Endodermal cell (in vitro differentiated cells): ENCODE measurements at regions not wholly inside any gene's neighbourhood (a gene's known extent, or its start where the extent isn't known, plus 50 kb on each side); places are given as distances from the start of the nearest gene placed in this dataset.

Experiments
- DNase-seq: peaks from one replicate; pipeline ENCODE4 v3.0.0-alpha.2; 2017
- H3K27ac ChIP-seq: 2 replicates; pipeline ENCODE4 v1.5.1; 2013; ENCODE audit warnings: mild to moderate bottlenecking, low read depth, low read length, moderate library complexity
- H3K27me3 ChIP-seq: 2 replicates; pipeline ENCODE4 v1.6.1; 2013; ENCODE audit warnings: mild to moderate bottlenecking, low read length, moderate library complexity; ENCODE audit not compliant: insufficient read depth, control insufficient read depth, poor library complexity, severe bottlenecking
- H3K36me3 ChIP-seq: 2 replicates; pipeline ENCODE4 v1.7.0; 2013; ENCODE audit warnings: mild to moderate bottlenecking, low read length, moderate library complexity; ENCODE audit not compliant: control insufficient read depth, insufficient read depth
- H3K4me1 ChIP-seq: one replicate; pipeline ENCODE4 v1.7.0; 2013; ENCODE audit warnings: low read length; ENCODE audit not compliant: control insufficient read depth, insufficient read depth
- H3K4me3 ChIP-seq: 2 replicates; pipeline ENCODE4 v1.5.1; 2013; ENCODE audit warnings: mild to moderate bottlenecking, low read length, moderate library complexity
- H3K9ac ChIP-seq: 2 replicates; pipeline ENCODE4 v1.6.1; 2013; ENCODE audit warnings: mild to moderate bottlenecking, low read length, moderate library complexity; ENCODE audit not compliant: poor library complexity, severe bottlenecking; ENCODE audit errors: extremely low read depth
- H3K9me3 ChIP-seq: 2 replicates; pipeline ENCODE4 v1.6.1; 2013; ENCODE audit warnings: mild to moderate bottlenecking, low read length, moderate library complexity; ENCODE audit not compliant: control insufficient read depth
- H3K27ac Mint-ChIP-seq: 2 replicates; pipeline ENCODE4 v1.8.0; 2020; ENCODE audit warnings: mixed read lengths
- H3K27me3 Mint-ChIP-seq: 2 replicates; pipeline ENCODE4 v1.8.0; 2021; ENCODE audit warnings: mild to moderate bottlenecking, mixed read lengths; ENCODE audit not compliant: insufficient read depth
- H3K36me3 Mint-ChIP-seq: 2 replicates; pipeline ENCODE4 v1.8.0; 2020; ENCODE audit warnings: low read depth, mixed read lengths
- H3K4me1 Mint-ChIP-seq: 2 replicates; pipeline ENCODE4 v1.8.0; 2020; ENCODE audit warnings: mixed read lengths
- H3K4me3 Mint-ChIP-seq: 2 replicates; pipeline ENCODE4 v1.8.0; 2020; ENCODE audit warnings: mild to moderate bottlenecking, moderate library complexity, mixed read lengths
- H3K9me3 Mint-ChIP-seq: 2 replicates; pipeline ENCODE4 v1.8.0; 2020; ENCODE audit warnings: mild to moderate bottlenecking, mixed read lengths
- WGBS, 2 experiments: methylation state at CpG; one replicate each; pipeline versions ENCODE4 v1.1.5 to v1.1.7; 2013; ENCODE audit warnings: missing lambda C conversion rate in 2 of 2, mixed read lengths in 1 of 2; ENCODE audit not compliant: insufficient coverage in 1 of 2, insufficient read length in 1 of 2; 5-methylcytosine and 5-hydroxymethylcytosine counted together
- TF ChIP-seq, protein P1 (sequence below): fragments of 200-600 bp; sonication (generic); conservative IDR thresholded peaks from 2 replicates; pipeline ENCODE4 v1.5.0; 2021; ENCODE audit warnings: antibody characterized with exemption, mild to moderate bottlenecking

DNA sequence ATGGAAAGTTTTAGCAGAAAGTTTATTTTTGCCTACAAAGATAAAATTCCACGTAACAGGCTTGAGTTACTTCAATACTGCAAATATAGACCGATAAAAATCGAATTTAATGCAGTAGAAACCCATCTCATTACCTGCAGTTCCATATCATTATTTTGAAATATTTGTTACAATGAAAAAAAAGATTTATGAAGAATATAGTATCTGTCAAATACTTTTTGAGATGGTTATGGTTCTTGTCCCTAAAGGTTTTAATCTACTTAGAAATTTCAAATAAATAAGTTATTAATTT, 273.5 kb downstream of the ADAMTS20 start:
- H3K27ac ChIP-seq: no peak overlapping the region
- TF ChIP-seq, protein P1, sequence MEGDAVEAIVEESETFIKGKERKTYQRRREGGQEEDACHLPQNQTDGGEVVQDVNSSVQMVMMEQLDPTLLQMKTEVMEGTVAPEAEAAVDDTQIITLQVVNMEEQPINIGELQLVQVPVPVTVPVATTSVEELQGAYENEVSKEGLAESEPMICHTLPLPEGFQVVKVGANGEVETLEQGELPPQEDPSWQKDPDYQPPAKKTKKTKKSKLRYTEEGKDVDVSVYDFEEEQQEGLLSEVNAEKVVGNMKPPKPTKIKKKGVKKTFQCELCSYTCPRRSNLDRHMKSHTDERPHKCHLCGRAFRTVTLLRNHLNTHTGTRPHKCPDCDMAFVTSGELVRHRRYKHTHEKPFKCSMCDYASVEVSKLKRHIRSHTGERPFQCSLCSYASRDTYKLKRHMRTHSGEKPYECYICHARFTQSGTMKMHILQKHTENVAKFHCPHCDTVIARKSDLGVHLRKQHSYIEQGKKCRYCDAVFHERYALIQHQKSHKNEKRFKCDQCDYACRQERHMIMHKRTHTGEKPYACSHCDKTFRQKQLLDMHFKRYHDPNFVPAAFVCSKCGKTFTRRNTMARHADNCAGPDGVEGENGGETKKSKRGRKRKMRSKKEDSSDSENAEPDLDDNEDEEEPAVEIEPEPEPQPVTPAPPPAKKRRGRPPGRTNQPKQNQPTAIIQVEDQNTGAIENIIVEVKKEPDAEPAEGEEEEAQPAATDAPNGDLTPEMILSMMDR: no peak
- no peaks in the 10 kb centered on the region for H3K27me3 Mint-ChIP-seq
- peaks cover 22% of the 10 kb centered on the region for H3K9me3 ChIP-seq
- H3K36me3 Mint-ChIP-seq: peaks cover 13% of the 10 kb centered on the region
- H3K4me1 Mint-ChIP-seq: peaks cover 39% of the 10 kb centered on the region
- H3K36me3 ChIP-seq: no peaks in the 10 kb centered on the region
- no peak overlapping the region for H3K4me3 ChIP-seq
- H3K9me3 Mint-ChIP-seq: peaks cover 26% of the 10 kb centered on the region
- H3K27ac Mint-ChIP-seq: no peak overlapping the region
- no peak overlapping the region for H3K9ac ChIP-seq
- no peak overlapping the region for H3K4me3 Mint-ChIP-seq
- no peaks in the 10 kb centered on the region for H3K27me3 ChIP-seq
- DNase-seq: no peak
- WGBS, 2 experiments: 98% methylated on average over 3 of the region's 3 CpGs; no CpG with 5 or more reads in 1 of the 2 experiments
- peaks cover 14% of the 10 kb centered on the region for H3K4me1 ChIP-seq

DNA sequence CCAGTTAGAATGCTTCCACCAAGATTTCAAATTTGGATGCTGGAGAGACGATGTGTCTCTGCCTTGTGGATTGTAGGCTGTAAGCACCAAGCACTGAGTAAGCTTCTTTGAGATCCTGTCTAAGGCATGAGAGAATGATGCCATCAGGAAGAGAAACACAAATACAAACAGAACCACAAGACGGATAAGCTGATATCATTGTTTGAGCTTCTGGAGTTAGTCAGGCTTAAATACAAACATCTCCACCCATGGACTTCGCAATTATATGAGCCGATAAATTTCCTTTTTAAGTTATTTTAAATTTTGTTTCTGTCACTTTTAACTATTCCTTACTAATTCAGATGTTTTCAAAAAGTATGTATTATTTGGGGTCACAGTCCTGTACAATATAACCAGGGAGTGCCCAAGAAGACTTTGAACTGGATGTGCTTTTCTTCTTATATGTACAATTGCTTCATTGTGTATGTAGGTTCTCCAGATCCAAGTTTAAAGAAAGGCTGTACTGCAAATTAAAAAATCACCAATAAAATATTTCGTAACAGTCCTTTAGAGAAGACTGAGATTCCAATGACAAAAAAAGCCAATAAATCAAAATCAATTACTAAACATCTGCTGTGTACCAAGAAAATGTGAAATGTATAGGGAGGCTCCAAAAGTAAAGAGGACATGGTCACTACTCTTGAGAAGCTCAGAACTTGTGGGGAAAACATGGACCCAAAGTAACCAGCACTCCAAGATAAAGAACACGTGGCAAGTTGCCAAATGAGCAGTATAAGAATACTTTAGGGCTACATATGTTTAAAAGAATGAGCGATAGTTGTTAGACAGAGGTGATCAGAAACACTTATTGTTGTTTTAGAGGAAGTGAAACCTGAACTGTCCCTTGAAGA, 274.1 kb downstream of the ADAMTS20 start:
- Mint-ChIP-seq H3K4me1 (peaks cover 41% of the 10 kb centered on the region), H3K27ac (peak overlapping the region; percentile 52), H3K4me3 (no peak overlapping the region), H3K27me3 (no peaks in the 10 kb centered on the region), H3K36me3 (peaks cover 13% of the 10 kb centered on the region), H3K9me3 (peaks cover 26% of the 10 kb centered on the region)
- peaks cover 22% of the 10 kb centered on the region for H3K9me3 ChIP-seq
- WGBS, 2 experiments: 83 to 92% methylated on average over 3 to 6 of the region's 7 CpGs
- H3K27ac ChIP-seq: no peak overlapping the region
- H3K4me1 ChIP-seq: peaks cover 15% of the 10 kb centered on the region
- no peaks in the 10 kb centered on the region for H3K27me3 ChIP-seq
- TF ChIP-seq, protein P1: no peak
- H3K9ac ChIP-seq: peak overlapping the region; percentile 45
- H3K4me3 ChIP-seq: no peak overlapping the region
- no peak for DNase-seq
- H3K36me3 ChIP-seq: no peaks in the 10 kb centered on the region

DNA sequence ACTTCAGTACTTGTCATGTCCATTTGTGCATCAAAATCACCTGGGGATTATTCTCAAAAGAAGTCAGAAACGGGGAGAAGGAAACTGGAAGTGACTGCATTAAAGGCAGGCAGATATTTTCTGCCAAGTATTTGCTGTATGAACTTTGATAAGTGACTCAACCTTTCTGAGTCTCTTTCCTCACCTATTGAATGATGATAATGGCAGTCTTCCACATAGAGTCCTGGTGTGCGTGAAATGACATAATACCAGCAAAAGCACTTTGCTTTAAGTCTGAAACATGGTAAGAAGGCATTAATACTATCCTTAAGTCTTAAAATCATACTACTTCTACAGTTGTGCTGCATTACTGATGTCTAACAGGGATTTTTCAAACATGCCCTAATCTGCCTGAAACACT, 278.5 kb downstream of the ADAMTS20 start:
- WGBS, 2 experiments: 85 to 100% methylated on average over 1 to 2 of the region's 2 CpGs
- DNase-seq: no peak
- H3K4me3 Mint-ChIP-seq: no peak overlapping the region
- H3K4me3 ChIP-seq: no peak overlapping the region
- H3K27ac Mint-ChIP-seq: no peak overlapping the region
- H3K9me3 ChIP-seq: peaks cover 9% of the 10 kb centered on the region
- peaks cover 13% of the 10 kb centered on the region for H3K4me1 ChIP-seq
- no peak overlapping the region for H3K27ac ChIP-seq
- no peak overlapping the region for H3K9ac ChIP-seq
- H3K36me3 Mint-ChIP-seq: peaks cover 13% of the 10 kb centered on the region
- no peaks in the 10 kb centered on the region for H3K36me3 ChIP-seq
- peaks cover 47% of the 10 kb centered on the region for H3K4me1 Mint-ChIP-seq
- TF ChIP-seq, protein P1: no peak
- H3K27me3 ChIP-seq: no peaks in the 10 kb centered on the region
- H3K9me3 Mint-ChIP-seq: peaks cover 18% of the 10 kb centered on the region
- H3K27me3 Mint-ChIP-seq: no peaks in the 10 kb centered on the region
